Type B pancreatic cell (in vitro differentiated cells): ENCODE measurements at regions not wholly inside any gene's neighbourhood (a gene's known extent, or its start where the extent isn't known, plus 50 kb on each side); places are given as distances from the start of the nearest gene placed in this dataset.
A peak's percentile ranks its signal among the peaks of the same experiment; 100 is the strongest.

Experiments
- DNase-seq: peaks from one replicate; pipeline ENCODE4 v3.0.0; 2021; ENCODE audit warnings: mixed read lengths; ENCODE audit not compliant: unreplicated experiment; ENCODE audit errors: extremely low spot score
- H3K27ac Mint-ChIP-seq: 2 replicates; pipeline ENCODE4 v1.8.0; 2021; ENCODE audit warnings: mild to moderate bottlenecking, mixed read lengths
- H3K27me3 Mint-ChIP-seq: 2 replicates; pipeline ENCODE4 v1.8.0; 2021; ENCODE audit warnings: mixed read lengths
- H3K36me3 Mint-ChIP-seq: 2 replicates; pipeline ENCODE4 v1.8.0; 2021; ENCODE audit warnings: mixed read lengths
- H3K4me1 Mint-ChIP-seq: one replicate; pipeline ENCODE4 v1.8.0; 2021; ENCODE audit warnings: mixed read lengths; ENCODE audit not compliant: unreplicated experiment
- H3K4me3 Mint-ChIP-seq: 2 replicates; pipeline ENCODE4 v1.8.0; 2021; ENCODE audit warnings: mild to moderate bottlenecking, mixed read lengths
- H3K9me3 Mint-ChIP-seq: 2 replicates; pipeline ENCODE4 v1.8.0; 2021; ENCODE audit warnings: mixed read lengths
- TF ChIP-seq, protein P1 (sequence below): fragments of 200-600 bp; sonication (generic); conservative IDR thresholded peaks from 2 replicates; pipeline ENCODE4 v1.5.0; 2021; ENCODE audit warnings: antibody characterized with exemption, mild to moderate bottlenecking

DNA sequence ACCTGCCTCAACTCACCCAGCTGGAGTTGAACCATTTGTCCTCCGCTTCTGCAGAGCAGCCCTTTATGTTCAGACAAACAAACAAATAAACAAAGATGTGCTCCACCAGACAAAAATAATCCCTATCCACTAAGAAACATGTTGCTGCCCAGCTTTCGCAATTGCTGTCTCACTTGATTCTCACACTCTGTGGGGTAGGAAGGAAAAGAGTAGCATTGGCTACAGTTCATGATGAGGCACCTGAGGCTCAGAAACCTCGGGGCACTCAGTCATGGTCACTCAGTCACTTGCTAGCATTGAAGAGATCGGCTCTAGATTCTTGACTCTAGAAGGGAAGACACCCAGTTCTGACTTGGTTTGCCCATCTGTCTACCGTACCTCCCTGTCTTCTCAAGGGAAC lies 88.0 kb upstream of the ZMIZ1 start:
- DNase-seq, result no peak
- peak overlapping the region; percentile 15 for H3K4me3 Mint-ChIP-seq
- no peaks in the 10 kb centered on the region for H3K9me3 Mint-ChIP-seq
- no peaks in the 10 kb centered on the region for H3K36me3 Mint-ChIP-seq
- H3K27ac Mint-ChIP-seq, result no peak overlapping the region
- H3K4me1 Mint-ChIP-seq, result peaks cover 32% of the 10 kb centered on the region
- H3K27me3 Mint-ChIP-seq, result peaks cover 15% of the 10 kb centered on the region
- TF ChIP-seq, protein P1, sequence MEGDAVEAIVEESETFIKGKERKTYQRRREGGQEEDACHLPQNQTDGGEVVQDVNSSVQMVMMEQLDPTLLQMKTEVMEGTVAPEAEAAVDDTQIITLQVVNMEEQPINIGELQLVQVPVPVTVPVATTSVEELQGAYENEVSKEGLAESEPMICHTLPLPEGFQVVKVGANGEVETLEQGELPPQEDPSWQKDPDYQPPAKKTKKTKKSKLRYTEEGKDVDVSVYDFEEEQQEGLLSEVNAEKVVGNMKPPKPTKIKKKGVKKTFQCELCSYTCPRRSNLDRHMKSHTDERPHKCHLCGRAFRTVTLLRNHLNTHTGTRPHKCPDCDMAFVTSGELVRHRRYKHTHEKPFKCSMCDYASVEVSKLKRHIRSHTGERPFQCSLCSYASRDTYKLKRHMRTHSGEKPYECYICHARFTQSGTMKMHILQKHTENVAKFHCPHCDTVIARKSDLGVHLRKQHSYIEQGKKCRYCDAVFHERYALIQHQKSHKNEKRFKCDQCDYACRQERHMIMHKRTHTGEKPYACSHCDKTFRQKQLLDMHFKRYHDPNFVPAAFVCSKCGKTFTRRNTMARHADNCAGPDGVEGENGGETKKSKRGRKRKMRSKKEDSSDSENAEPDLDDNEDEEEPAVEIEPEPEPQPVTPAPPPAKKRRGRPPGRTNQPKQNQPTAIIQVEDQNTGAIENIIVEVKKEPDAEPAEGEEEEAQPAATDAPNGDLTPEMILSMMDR, result no peak

DNA sequence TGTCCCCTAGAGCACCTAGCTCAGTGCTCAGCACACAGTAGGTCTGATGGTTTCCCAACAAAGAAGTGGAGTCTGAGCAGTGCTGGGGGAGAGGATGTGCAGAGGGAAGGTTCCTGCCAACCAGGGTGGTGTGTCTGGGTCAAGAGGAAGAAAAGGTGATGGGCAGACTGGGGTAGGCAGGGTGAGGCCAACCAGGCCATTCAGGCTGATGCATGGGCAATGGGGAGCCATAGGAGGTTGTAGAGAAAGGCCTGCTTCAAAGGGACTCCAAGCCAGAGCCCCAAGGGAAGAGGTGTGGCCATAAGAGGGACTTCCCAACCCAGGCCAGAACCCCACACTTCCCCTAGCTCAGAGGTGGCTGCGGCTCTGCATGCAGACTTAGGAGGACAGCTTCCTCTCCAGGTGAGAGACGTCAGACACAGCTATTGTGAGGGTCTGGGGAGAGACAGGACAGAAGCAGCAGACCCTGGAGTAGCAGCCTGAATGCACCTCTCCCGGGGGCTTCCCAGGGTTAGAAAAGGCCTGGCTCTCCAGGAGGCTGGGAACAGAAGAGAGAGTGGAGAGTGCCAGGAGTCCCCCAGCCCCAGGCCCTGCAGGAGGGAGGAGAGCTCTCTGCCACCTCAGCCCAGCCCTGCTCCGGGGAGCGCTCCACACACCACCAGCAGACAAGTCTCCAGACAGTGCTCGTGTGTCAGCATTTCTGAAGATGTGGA lies 87.4 kb upstream of the ZMIZ1 start:
- TF ChIP-seq, protein P1, result no peak
- Mint-ChIP-seq H3K4me3 (no peak overlapping the region), H3K4me1 (peaks cover 27% of the 10 kb centered on the region), H3K36me3 (no peaks in the 10 kb centered on the region), H3K27me3 (peaks cover 14% of the 10 kb centered on the region), H3K9me3 (no peaks in the 10 kb centered on the region), H3K27ac (no peak overlapping the region)
- no peak for DNase-seq

DNA sequence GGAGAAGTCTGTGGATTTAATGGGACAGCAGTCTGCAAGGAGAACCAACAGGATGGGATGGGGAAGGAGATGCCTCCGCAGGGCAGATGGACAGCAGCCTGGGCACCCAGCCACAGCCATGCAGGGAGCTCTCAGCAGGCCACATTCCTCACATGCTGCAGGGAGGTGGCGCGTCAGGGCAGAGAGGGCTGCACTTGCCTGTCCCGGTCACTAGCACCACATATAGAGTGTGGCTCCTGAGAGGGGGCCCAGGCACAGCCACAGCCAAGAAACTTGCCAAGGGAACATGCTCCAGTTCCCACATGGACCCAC lies 86.8 kb upstream of the ZMIZ1 start:
- no peaks in the 10 kb centered on the region for H3K36me3 Mint-ChIP-seq

DNA sequence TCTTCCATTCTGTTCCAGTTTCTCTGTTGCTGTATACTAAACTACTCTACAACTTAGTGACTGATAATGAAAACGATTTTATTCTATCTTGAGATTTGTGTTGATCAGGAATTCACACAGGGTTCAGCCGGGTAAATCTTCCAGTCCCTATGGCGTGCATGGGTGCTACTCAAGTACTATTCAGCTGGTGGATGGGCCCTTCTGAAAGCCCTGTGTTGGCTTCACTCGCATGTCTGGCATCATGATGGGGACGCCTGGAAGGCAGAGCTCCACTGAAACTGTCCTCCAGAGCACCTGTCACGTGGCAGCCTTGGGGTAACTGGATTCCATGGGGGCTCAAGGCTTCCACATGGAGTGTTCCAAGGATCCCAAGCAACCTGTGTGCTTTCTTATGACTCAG lies 86.0 kb upstream of the ZMIZ1 start:
- Mint-ChIP-seq H3K27ac (no peak overlapping the region), H3K9me3 (no peaks in the 10 kb centered on the region), H3K27me3 (peaks cover 6% of the 10 kb centered on the region), H3K4me1 (peaks cover 14% of the 10 kb centered on the region), H3K36me3 (no peaks in the 10 kb centered on the region), H3K4me3 (no peak overlapping the region)
- DNase-seq, result no peak
- TF ChIP-seq, protein P1, result no peak

More for the DNA sequence above, 86.8 kb upstream of the ZMIZ1 start:
- Mint-ChIP-seq H3K4me3 (no peak overlapping the region), H3K27me3 (peaks cover 10% of the 10 kb centered on the region), H3K27ac (no peak overlapping the region), H3K4me1 (peaks cover 22% of the 10 kb centered on the region), H3K9me3 (no peaks in the 10 kb centered on the region)
- no peak for DNase-seq
- TF ChIP-seq, protein P1, result no peak

DNA sequence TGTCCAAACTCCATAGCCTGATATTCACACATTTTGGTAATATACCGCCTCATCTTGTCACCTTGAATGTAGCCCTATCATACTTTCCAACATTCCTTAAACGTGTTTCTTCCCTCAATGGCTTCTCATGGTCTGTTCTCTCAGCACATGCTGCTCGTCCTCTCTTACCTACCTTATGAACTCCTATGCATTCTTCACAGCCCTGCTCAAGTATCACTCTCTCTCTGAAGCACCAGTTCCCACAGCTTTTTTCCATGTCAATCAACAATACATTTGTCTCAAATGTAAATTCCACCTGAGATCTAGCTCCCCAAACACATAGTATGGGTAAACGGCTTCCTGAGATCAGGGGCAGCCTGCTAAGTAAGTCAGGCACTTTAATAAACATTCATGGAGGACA lies 85.2 kb upstream of the ZMIZ1 start:
- H3K36me3 Mint-ChIP-seq, result no peaks in the 10 kb centered on the region
- H3K27me3 Mint-ChIP-seq, result peaks cover 6% of the 10 kb centered on the region
- H3K4me1 Mint-ChIP-seq, result peaks cover 11% of the 10 kb centered on the region
- no peak overlapping the region for H3K27ac Mint-ChIP-seq
- no peak overlapping the region for H3K4me3 Mint-ChIP-seq
- TF ChIP-seq, protein P1, result no peak
- no peak for DNase-seq
- H3K9me3 Mint-ChIP-seq, result no peaks in the 10 kb centered on the region
